H9 (cell line): ENCODE measurements at regions not wholly inside any gene's neighbourhood (a gene's known extent, or its start where the extent isn't known, plus 50 kb on each side); places are given as distances from the start of the nearest gene placed in this dataset.

Experiments
- DNase-seq: peaks from one replicate; pipeline ENCODE4 v3.0.0-alpha.2; 2017
- H2AFZ ChIP-seq: one replicate; pipeline ENCODE4 v1.6.1; 2013; ENCODE audit warnings: mild to moderate bottlenecking, low read length, control low read depth, moderate library complexity
- H2AK5ac ChIP-seq: 2 replicates; pipeline ENCODE4 v1.6.1; 2013; ENCODE audit warnings: low read length, control low read depth, mixed read lengths; ENCODE audit not compliant: insufficient read length
- H2BK120ac ChIP-seq: one replicate; pipeline ENCODE4 v1.6.1; 2013; ENCODE audit warnings: low read depth, mild to moderate bottlenecking, low read length, control low read depth, inconsistent platforms; ENCODE audit not compliant: poor library complexity, severe bottlenecking
- H2BK12ac ChIP-seq: 2 replicates; pipeline ENCODE4 v1.6.1; 2013; ENCODE audit warnings: low read length, control low read depth, mixed read lengths, low read depth; ENCODE audit not compliant: insufficient read length
- H2BK15ac ChIP-seq: 2 replicates; pipeline ENCODE4 v1.6.1; 2013; ENCODE audit warnings: low read depth, low read length, control low read depth
- H2BK20ac ChIP-seq: one replicate; pipeline ENCODE4 v1.6.1; 2013; ENCODE audit warnings: low read depth, mild to moderate bottlenecking, low read length, control low read depth, inconsistent platforms; ENCODE audit not compliant: poor library complexity, severe bottlenecking
- H2BK5ac ChIP-seq: 2 replicates; pipeline ENCODE4 v1.6.1; 2013; ENCODE audit warnings: low read length, control low read depth, mixed read lengths; ENCODE audit not compliant: insufficient read length
- H3K14ac ChIP-seq: 2 replicates; pipeline ENCODE4 v1.6.1; 2013; ENCODE audit warnings: low read length, control low read depth; ENCODE audit not compliant: insufficient read depth
- H3K18ac ChIP-seq: 2 replicates; pipeline ENCODE4 v1.6.1; 2013; ENCODE audit warnings: low read depth, mild to moderate bottlenecking, mixed read lengths, low read length, control low read depth; ENCODE audit not compliant: insufficient read length
- H3K23ac ChIP-seq: 2 replicates; pipeline ENCODE4 v1.6.1; 2013; ENCODE audit warnings: low read length, control low read depth, mixed read lengths, low read depth; ENCODE audit not compliant: insufficient read length
- H3K23me2 ChIP-seq: 2 replicates; pipeline ENCODE4 v1.6.1; 2013; ENCODE audit warnings: low read depth, mild to moderate bottlenecking, mixed read lengths, low read length, control low read depth; ENCODE audit not compliant: insufficient read length, poor library complexity, severe bottlenecking
- H3K27ac ChIP-seq: 2 replicates; pipeline ENCODE4 v1.5.1; 2013; ENCODE audit warnings: low read length, control low read depth, mixed read lengths, low read depth; ENCODE audit not compliant: insufficient read length
- H3K27me3 ChIP-seq: 2 replicates; pipeline ENCODE4 v1.6.1; 2013; ENCODE audit warnings: low read length, control low read depth, inconsistent platforms; ENCODE audit not compliant: insufficient read depth
- H3K4ac ChIP-seq: 2 replicates; pipeline ENCODE4 v1.6.1; 2013; ENCODE audit warnings: low read depth, mild to moderate bottlenecking, control low read depth, inconsistent platforms, low read length, moderate library complexity
- H3K4me1 ChIP-seq: 2 replicates; pipeline ENCODE4 v1.6.1; 2013; ENCODE audit warnings: low read length, control low read depth, inconsistent platforms; ENCODE audit not compliant: insufficient read depth
- H3K4me2 ChIP-seq: 2 replicates; pipeline ENCODE4 v1.6.1; 2013; ENCODE audit warnings: low read length, control low read depth, mixed read lengths; ENCODE audit not compliant: insufficient read length, insufficient read depth
- H3K56ac ChIP-seq: 2 replicates; pipeline ENCODE4 v1.6.1; 2013; ENCODE audit warnings: low read depth, mild to moderate bottlenecking, mixed read lengths, low read length, control low read depth; ENCODE audit not compliant: insufficient read length
- H3K79me1 ChIP-seq: 2 replicates; pipeline ENCODE4 v1.6.1; 2013; ENCODE audit warnings: low read depth, mild to moderate bottlenecking, moderate library complexity, low read length, control low read depth, inconsistent platforms; ENCODE audit not compliant: insufficient read depth, poor library complexity, severe bottlenecking
- H3K79me2 ChIP-seq: 2 replicates; pipeline ENCODE4 v1.6.1; 2013; ENCODE audit warnings: low read length, control low read depth, inconsistent platforms; ENCODE audit not compliant: insufficient read depth
- H3K9ac ChIP-seq: 2 replicates; pipeline ENCODE4 v1.6.1; 2013; ENCODE audit warnings: low read length, control low read depth, mixed read lengths; ENCODE audit not compliant: insufficient read length; ENCODE audit errors: extremely low read depth
- H3K9me3 ChIP-seq: one replicate; pipeline ENCODE4 v1.6.1; 2013; ENCODE audit warnings: low read depth, low read length, inconsistent platforms; ENCODE audit not compliant: control insufficient read depth
- H3T11ph ChIP-seq: one replicate; pipeline ENCODE4 v1.6.1; 2013; ENCODE audit warnings: mild to moderate bottlenecking, low read length, control low read depth, inconsistent platforms
- H4K20me1 ChIP-seq: one replicate; pipeline ENCODE4 v1.6.1; 2013; ENCODE audit not compliant: control insufficient read depth, insufficient read length, insufficient read depth
- H4K5ac ChIP-seq: 2 replicates; pipeline ENCODE4 v1.6.1; 2013; ENCODE audit warnings: low read depth, mild to moderate bottlenecking, mixed read lengths, low read length, control low read depth; ENCODE audit not compliant: insufficient read length
- H4K8ac ChIP-seq: replicated peaks from 2 replicates; pipeline ENCODE4 v1.6.1; 2013; ENCODE audit warnings: low read length, control low read depth, mixed read lengths, low read depth; ENCODE audit not compliant: insufficient read length
- H4K91ac ChIP-seq: 2 replicates; pipeline ENCODE4 v1.6.1; 2013; ENCODE audit warnings: low read depth, mild to moderate bottlenecking, moderate library complexity, mixed read lengths, low read length, control low read depth; ENCODE audit not compliant: insufficient read length
- H3K27ac Mint-ChIP-seq, 3 experiments: 2 replicates in 2 of 3; 3 replicates in 1 of 3; pipeline ENCODE4 v1.8.0; 2020 to 2021; ENCODE audit warnings: mixed read lengths in 3 of 3, mild to moderate bottlenecking in 1 of 3, moderate library complexity in 1 of 3
- H3K27me3 Mint-ChIP-seq: 2 replicates; pipeline ENCODE4 v1.8.0; 2021; ENCODE audit warnings: low read depth, mild to moderate bottlenecking, moderate library complexity, mixed read lengths
- H3K36me3 Mint-ChIP-seq, 3 experiments: 2 replicates in 2 of 3; 3 replicates in 1 of 3; pipeline ENCODE4 v1.8.0; 2020 to 2021; ENCODE audit warnings: low read depth in 3 of 3, mixed read lengths in 3 of 3; ENCODE audit not compliant: insufficient read depth in 1 of 3
- H3K4me1 Mint-ChIP-seq, 2 experiments: 2 replicates each; pipeline ENCODE4 v1.8.0; 2020; ENCODE audit warnings: mixed read lengths in 2 of 2
- H3K4me3 Mint-ChIP-seq, 2 experiments: 2 replicates in 1 of 2; 3 replicates in 1 of 2; pipeline ENCODE4 v1.8.0; 2020 to 2021; ENCODE audit warnings: mild to moderate bottlenecking in 2 of 2, mixed read lengths in 2 of 2, moderate library complexity in 1 of 2
- H3K9me3 Mint-ChIP-seq, 2 experiments: 2 replicates in 1 of 2; 3 replicates in 1 of 2; pipeline ENCODE4 v1.8.0; 2020; ENCODE audit warnings: mild to moderate bottlenecking in 2 of 2, mixed read lengths in 2 of 2, moderate library complexity in 1 of 2
- CTCF ChIP-seq: fragments of 200-600 bp; sonication (generic); conservative IDR thresholded peaks from 3 replicates; pipeline ENCODE4 v1.8.0; 2021; ENCODE audit warnings: antibody characterized with exemption, mild to moderate bottlenecking
- WGBS: extraction: QIAGEN DNeasy Blood & Tissue Kit; methylation state at CpG from one replicate; pipeline ENCODE4 v1.1.7; 2013; ENCODE audit warnings: missing lambda C conversion rate, low lambda C conversion rate, mixed read lengths; ENCODE audit not compliant: insufficient read length; ENCODE audit errors: extremely low coverage; 5-methylcytosine and 5-hydroxymethylcytosine counted together

- Histone ChIP-seq H3K79me1 (no peaks in the 10 kb centered on the region), H2AFZ (no peak overlapping the region), H4K91ac (no peak overlapping the region), H3K23ac (no peak overlapping the region), H2BK120ac (no peak overlapping the region), H2BK20ac (no peak overlapping the region), H2BK15ac (no peak overlapping the region), H3K9ac (no peak overlapping the region), H3K14ac (no peak overlapping the region), H3K56ac (no peak overlapping the region), H3K9me3 (no peaks in the 10 kb centered on the region), H3K18ac (no peak overlapping the region), H2BK12ac (peak overlapping the region; percentile 12), H3K27me3 (no peaks in the 10 kb centered on the region), H3K27ac (no peak overlapping the region), H2AK5ac (no peak overlapping the region), H3K23me2 (no peaks in the 10 kb centered on the region), H3K4me1 (no peaks in the 10 kb centered on the region), H2BK5ac (no peak overlapping the region), H3K79me2 (no peaks in the 10 kb centered on the region), H3K4me2 (no peak overlapping the region), H4K5ac (no peak overlapping the region), H4K8ac (no peak overlapping the region), H3T11ph (no peak overlapping the region), H4K20me1 (no peaks in the 10 kb centered on the region), H3K4ac (no peak overlapping the region)
- peaks cover 22 to 26% of the 10 kb centered on the region in 2 experiments for H3K4me1 Mint-ChIP-seq
- peaks cover 1 to 16% (median 3%) of the 10 kb centered on the region in 3 experiments; a peak in 4 of 7 replicates for H3K36me3 Mint-ChIP-seq
- H3K27ac Mint-ChIP-seq = no peak overlapping the region
- no peak overlapping the region for H3K4me3 Mint-ChIP-seq
- no peak for TF ChIP-seq CTCF
- no peak for DNase-seq
- H3K9me3 Mint-ChIP-seq = peaks cover 4 to 7% of the 10 kb centered on the region in 2 experiments
- WGBS = no CpG with 5 or more reads among the region's 6 CpGs
- no peaks in the 10 kb centered on the region for H3K27me3 Mint-ChIP-seq
Measured at GRCh38 chr16:51527349-51527748, 376.3 kb upstream of the SALL1 start.
